DOHH2 (cell line): ENCODE measurements at regions not wholly inside any gene's neighbourhood (a gene's known extent, or its start where the extent isn't known, plus 50 kb on each side); places are given as distances from the start of the nearest gene placed in this dataset.

Experiments
- CTCF ChIP-seq: fragments of 200-600 bp; sonication (generic); IDR thresholded peaks from one replicate; pipeline ENCODE4 v1.5.1; 2014; ENCODE audit warnings: antibody characterized with exemption, mild to moderate bottlenecking, low read depth, low read length; ENCODE audit not compliant: poor library complexity, severe bottlenecking
- EZH2phosphoT487 ChIP-seq: fragments of 200-600 bp; sonication (generic); IDR thresholded peaks from 2 replicates; pipeline ENCODE4 v1.6.1; 2017; ENCODE audit warnings: borderline replicate concordance, mild to moderate bottlenecking, antibody characterized with exemption, low read length, moderate library complexity, mixed read lengths

GRCh38 chr4:111393781-111394180 lies 751.5 kb upstream of the FAM241A start:
- no peak for TF ChIP-seq CTCF
- TF ChIP-seq EZH2phosphoT487: no peak
